ENCODE measurements at regions not wholly inside any gene's neighbourhood (a gene's known extent, or its start where the extent isn't known, plus 50 kb on each side); places are given as distances from the start of the nearest gene placed in this dataset.
A peak's percentile ranks its signal among the peaks of the same experiment; 100 is the strongest.

- no peak overlapping the region for H3K27ac Mint-ChIP-seq
- H3K9me3 ChIP-seq (ENCODE audit: low read depth) = no peaks in the 10 kb centered on the region
- TF ChIP-seq EZH2 (IDR thresholded peaks at IDR 0.05) = no peak
- TF ChIP-seq EZH2phosphoT487 (IDR thresholded peaks at IDR 0.05) = no peak
- TF ChIP-seq, protein P1, sequence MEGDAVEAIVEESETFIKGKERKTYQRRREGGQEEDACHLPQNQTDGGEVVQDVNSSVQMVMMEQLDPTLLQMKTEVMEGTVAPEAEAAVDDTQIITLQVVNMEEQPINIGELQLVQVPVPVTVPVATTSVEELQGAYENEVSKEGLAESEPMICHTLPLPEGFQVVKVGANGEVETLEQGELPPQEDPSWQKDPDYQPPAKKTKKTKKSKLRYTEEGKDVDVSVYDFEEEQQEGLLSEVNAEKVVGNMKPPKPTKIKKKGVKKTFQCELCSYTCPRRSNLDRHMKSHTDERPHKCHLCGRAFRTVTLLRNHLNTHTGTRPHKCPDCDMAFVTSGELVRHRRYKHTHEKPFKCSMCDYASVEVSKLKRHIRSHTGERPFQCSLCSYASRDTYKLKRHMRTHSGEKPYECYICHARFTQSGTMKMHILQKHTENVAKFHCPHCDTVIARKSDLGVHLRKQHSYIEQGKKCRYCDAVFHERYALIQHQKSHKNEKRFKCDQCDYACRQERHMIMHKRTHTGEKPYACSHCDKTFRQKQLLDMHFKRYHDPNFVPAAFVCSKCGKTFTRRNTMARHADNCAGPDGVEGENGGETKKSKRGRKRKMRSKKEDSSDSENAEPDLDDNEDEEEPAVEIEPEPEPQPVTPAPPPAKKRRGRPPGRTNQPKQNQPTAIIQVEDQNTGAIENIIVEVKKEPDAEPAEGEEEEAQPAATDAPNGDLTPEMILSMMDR (IDR thresholded peaks at IDR 0.05) = no peak
- H3K9me3 Mint-ChIP-seq = no peaks in the 10 kb centered on the region
- peaks cover 37% of the 10 kb centered on the region for H3K4me1 Mint-ChIP-seq
- H3K36me3 ChIP-seq = no peaks in the 10 kb centered on the region
- H3K79me2 ChIP-seq (ENCODE audit: low read depth) = no peaks in the 10 kb centered on the region
- H3K4me1 ChIP-seq = peaks cover 4% of the 10 kb centered on the region
- no peak overlapping the region for H3K27ac ChIP-seq
- peaks cover 14% of the 10 kb centered on the region for H3K27me3 Mint-ChIP-seq (ENCODE audit: insufficient read depth, low read depth)
- DNase-seq (ENCODE audit: low spot score) = no peak
- H3K36me3 Mint-ChIP-seq = no peaks in the 10 kb centered on the region
- H3K4me3 Mint-ChIP-seq = no peak overlapping the region
- no peak overlapping the region for H3K4me2 ChIP-seq
- no peaks in the 10 kb centered on the region for H3F3A ChIP-seq (ENCODE audit: low read depth)
- H3K27me3 ChIP-seq = no peaks in the 10 kb centered on the region
- H4K20me1 ChIP-seq (ENCODE audit: low read depth) = no peaks in the 10 kb centered on the region
- H3K9ac ChIP-seq = no peak overlapping the region
- no peak overlapping the region for H2AFZ ChIP-seq (replicated peaks)
- H3K4me3 ChIP-seq = no peak overlapping the region
These were observed 400.4 kb downstream of the NXPE2 start for GRCh38 chr11:115078461-115079438.

DNA sequence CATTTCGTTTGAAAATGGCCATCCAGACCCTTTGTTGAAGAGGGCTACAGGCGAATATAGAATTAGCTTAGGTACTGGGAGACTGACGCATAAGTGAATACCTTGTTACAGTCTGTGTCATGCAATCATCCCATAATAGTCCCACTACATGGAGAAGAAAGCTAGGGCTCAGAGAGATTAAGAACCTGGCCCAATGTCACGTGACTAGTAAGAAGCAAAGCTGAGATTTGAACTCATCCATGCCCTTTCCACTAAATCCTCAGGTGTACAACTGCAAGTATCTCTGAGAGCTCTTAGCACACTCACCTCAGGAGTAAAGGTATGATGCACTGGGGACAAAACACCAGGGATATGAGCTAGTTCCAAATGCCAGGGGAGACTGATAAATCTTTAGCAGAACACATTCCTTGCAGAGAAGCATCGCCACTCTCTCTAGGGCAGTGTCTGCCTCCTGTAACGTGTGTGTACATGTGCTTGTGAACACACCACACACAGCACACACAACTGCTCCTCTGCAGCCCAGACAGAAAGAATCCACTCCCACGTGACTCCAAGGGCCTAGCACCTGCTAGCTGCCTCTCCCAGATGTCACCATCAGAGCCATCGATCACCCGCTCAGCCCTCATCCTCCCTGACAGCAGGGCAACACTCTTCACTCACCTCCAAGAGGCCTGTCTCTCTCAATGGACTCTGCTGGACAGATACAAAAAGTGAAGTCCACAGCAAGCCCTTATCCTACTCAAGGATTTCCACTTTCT is 402.8 kb downstream of the NXPE2 start:
- H3K27ac ChIP-seq = no peak overlapping the region
- no peak overlapping the region for H3K9ac ChIP-seq
- no peak for DNase-seq (ENCODE audit: low spot score)
- TF ChIP-seq EZH2 (IDR thresholded peaks at IDR 0.05) = no peak
- TF ChIP-seq EZH2phosphoT487 (IDR thresholded peaks at IDR 0.05) = no peak
- TF ChIP-seq, protein P1 (IDR thresholded peaks at IDR 0.05) = no peak
- H3K79me2 ChIP-seq (ENCODE audit: low read depth) = no peaks in the 10 kb centered on the region
- H3K27ac Mint-ChIP-seq = peak overlapping the region; percentile 6
- H3K27me3 Mint-ChIP-seq (ENCODE audit: insufficient read depth, low read depth) = peaks cover 14% of the 10 kb centered on the region
- H3K36me3 Mint-ChIP-seq = no peaks in the 10 kb centered on the region
- no peaks in the 10 kb centered on the region for H3K27me3 ChIP-seq
- H4K20me1 ChIP-seq (ENCODE audit: low read depth) = no peaks in the 10 kb centered on the region
- no peak overlapping the region for H2AFZ ChIP-seq (replicated peaks)
- H3K9me3 Mint-ChIP-seq = no peaks in the 10 kb centered on the region
- H3K4me1 ChIP-seq = peaks cover 25% of the 10 kb centered on the region
- no peaks in the 10 kb centered on the region for H3K36me3 ChIP-seq
- no peak overlapping the region for H3K4me3 Mint-ChIP-seq
- H3K9me3 ChIP-seq (ENCODE audit: low read depth) = no peaks in the 10 kb centered on the region
- H3K4me2 ChIP-seq = no peak overlapping the region
- peaks cover 12% of the 10 kb centered on the region for H3F3A ChIP-seq (ENCODE audit: low read depth)
- no peak overlapping the region for H3K4me3 ChIP-seq
- H3K4me1 Mint-ChIP-seq = peaks cover 47% of the 10 kb centered on the region

DNA sequence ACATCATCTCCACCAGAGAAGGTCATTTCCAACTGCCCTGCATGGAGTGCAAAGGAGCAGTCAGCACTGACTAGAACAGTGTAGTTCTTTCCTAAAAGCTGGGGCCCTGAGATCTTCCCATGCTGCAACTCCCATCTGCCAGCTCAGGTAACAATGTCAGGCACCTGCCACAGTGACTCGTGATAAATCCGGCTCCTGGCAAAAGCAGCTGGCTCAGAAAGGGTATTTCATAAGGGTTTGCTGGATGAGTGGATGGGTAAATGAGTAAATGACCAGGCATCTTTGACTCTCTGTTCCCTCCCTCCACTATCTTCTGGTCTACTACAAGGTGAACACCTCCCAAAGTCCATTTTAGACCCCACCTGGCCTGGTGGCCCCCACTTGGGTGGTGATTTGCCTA is 403.6 kb downstream of the NXPE2 start:
- H3K9me3 ChIP-seq (ENCODE audit: low read depth) = no peaks in the 10 kb centered on the region
- no peak for DNase-seq (ENCODE audit: low spot score)
- Mint-ChIP-seq H3K4me1 (peaks cover 46% of the 10 kb centered on the region), H3K4me3 (no peak overlapping the region), H3K27ac (no peak overlapping the region), H3K9me3 (no peaks in the 10 kb centered on the region), H3K36me3 (no peaks in the 10 kb centered on the region), H3K27me3 (ENCODE audit: insufficient read depth, low read depth) (peaks cover 14% of the 10 kb centered on the region)
- H3K4me2 ChIP-seq = no peak overlapping the region
- peaks cover 25% of the 10 kb centered on the region for H3K4me1 ChIP-seq
- no peaks in the 10 kb centered on the region for H4K20me1 ChIP-seq (ENCODE audit: low read depth)
- no peaks in the 10 kb centered on the region for H3K79me2 ChIP-seq (ENCODE audit: low read depth)
- no peaks in the 10 kb centered on the region for H3K27me3 ChIP-seq
- peaks cover 12% of the 10 kb centered on the region for H3F3A ChIP-seq (ENCODE audit: low read depth)
- no peak overlapping the region for H3K27ac ChIP-seq
- no peak overlapping the region for H3K9ac ChIP-seq
- TF ChIP-seq, protein P1 (IDR thresholded peaks at IDR 0.05) = no peak
- TF ChIP-seq EZH2phosphoT487 (IDR thresholded peaks at IDR 0.05) (no peak), EZH2 (IDR thresholded peaks at IDR 0.05) (no peak)
- no peak overlapping the region for H3K4me3 ChIP-seq
- no peak overlapping the region for H2AFZ ChIP-seq (replicated peaks)
- no peaks in the 10 kb centered on the region for H3K36me3 ChIP-seq

All from neural progenitor cell (in vitro differentiated cells).